ENCODE measurements at regions not wholly inside any gene's neighbourhood (a gene's known extent, or its start where the extent isn't known, plus 50 kb on each side); places are given as distances from the start of the nearest gene placed in this dataset.

GRCh38 chr11:129324533-129325175 lies 51.0 kb upstream of the BARX2 start:
- no peak for DNase-seq

- DNase-seq = no peak
Measured at GRCh38 chr11:129323896-129324502, 51.6 kb upstream of the BARX2 start.

GRCh38 chr11:129322941-129323340 lies 52.7 kb upstream of the BARX2 start:
- DNase-seq = no peak

GRCh38 chr11:129321076-129321475 lies 54.6 kb upstream of the BARX2 start:
- DNase-seq = no peak

- DNase-seq = no peak
Measured at GRCh38 chr11:129320494-129320893, 55.2 kb upstream of the BARX2 start.

GRCh38 chr11:129319751-129320150 lies 55.9 kb upstream of the BARX2 start:
- no peak for DNase-seq

- DNase-seq = no peak
Measured at GRCh38 chr11:129319201-129319600, 56.4 kb upstream of the BARX2 start.

GRCh38 chr11:129317571-129317970 lies 58.1 kb upstream of the BARX2 start:
- no peak for DNase-seq

GRCh38 chr11:129316781-129317180 lies 58.9 kb upstream of the BARX2 start:
- no peak for DNase-seq

- DNase-seq = no peak
Measured at GRCh38 chr11:129315781-129316579, 59.7 kb upstream of the BARX2 start.

GRCh38 chr11:129314371-129314770 lies 61.3 kb upstream of the BARX2 start:
- DNase-seq = no peak

GRCh38 chr11:129313541-129314297 lies 61.9 kb upstream of the BARX2 start:
- no peak for DNase-seq

GRCh38 chr11:129312730-129313503 lies 62.7 kb upstream of the BARX2 start:
- DNase-seq = no peak

- DNase-seq = no peak
Measured at GRCh38 chr11:129308241-129308865, 67.3 kb upstream of the BARX2 start.

- DNase-seq = no peak
Measured at GRCh38 chr11:129307162-129307561, 68.5 kb upstream of the BARX2 start.

GRCh38 chr11:129302386-129303101 lies 73.1 kb upstream of the BARX2 start:
- DNase-seq = no peak

- DNase-seq = no peak
Measured at GRCh38 chr11:129300099-129300498, 75.5 kb upstream of the BARX2 start.

- DNase-seq = no peak
Measured at GRCh38 chr11:129298988-129299387, 76.7 kb upstream of the BARX2 start.

- DNase-seq = no peak
Measured at GRCh38 chr11:129295746-129296145, 79.9 kb upstream of the BARX2 start.

GRCh38 chr11:129292771-129293170 lies 82.9 kb upstream of the BARX2 start:
- no peak for DNase-seq

- no peak for DNase-seq
Measured at GRCh38 chr11:129292092-129292491, 83.6 kb upstream of the BARX2 start.
